GM10248 (cell line): ENCODE measurements at regions not wholly inside any gene's neighbourhood (a gene's known extent, or its start where the extent isn't known, plus 50 kb on each side); places are given as distances from the start of the nearest gene placed in this dataset.

ENCODE experiments used
- CTCF ChIA-PET: fragments of 300-600 bp; sonication (Branson Sonifier 250); formaldehyde crosslinking; extraction: SDS; loops from one replicate; lab custom pipeline; 2021; ENCODE audit warnings: antibody characterized with exemption; lab: Yijun Ruan, JAX
- POLR2A ChIA-PET: fragments of 350-650 bp; sonication (Branson Sonifier 250); formaldehyde crosslinking; extraction: SDS; loops from one replicate; lab custom pipeline; 2020; ENCODE audit warnings: antibody characterized with exemption; lab: Yijun Ruan, JAX
- DNase-seq: peaks from one replicate; pipeline ENCODE4 v3.0.0; 2012; ENCODE audit errors: extremely low spot score
- CTCF ChIP-seq: IDR thresholded peaks from 2 replicates; pipeline ENCODE4 v1.5.1; 2012; ENCODE audit warnings: mild to moderate bottlenecking, low read depth; ENCODE audit errors: extremely low read depth, missing control alignments, control extremely low read depth

GRCh38 chr11:131231317-131231940 is 139.0 kb upstream of the NTM start:
- ChIA-PET CTCF (interaction anchor here (1.4 kb wide), 1 partner anchor 15 kb away, joined by 3 read pairs; no protein-coding TSS in a partner anchor), POLR2A (no interaction called here)
- no peak for TF ChIP-seq CTCF
- DNase-seq, result no peak

GRCh38 chr11:131232261-131232660 is 138.2 kb upstream of the NTM start:
- DNase-seq, result no peak
- CTCF ChIA-PET, result interaction anchor here (0.7 to 1.9 kb wide), 3 partner anchors 7 to 14 kb away, joined by 3 to 6 read pairs (median 3); no protein-coding TSS in a partner anchor
- TF ChIP-seq CTCF, result no peak
- POLR2A ChIA-PET, result no interaction called here

GRCh38 chr11:131234221-131234620 is 136.2 kb upstream of the NTM start:
- ChIA-PET POLR2A (no interaction called here), CTCF (interaction anchor here (1.9 kb wide), 1 partner anchor 9 kb away, joined by 6 read pairs; no protein-coding TSS in a partner anchor)
- DNase-seq, result no peak
- no peak for TF ChIP-seq CTCF

GRCh38 chr11:131235328-131236298 is 134.8 kb upstream of the NTM start:
- DNase-seq, result no peak
- TF ChIP-seq CTCF, result no peak
- CTCF ChIA-PET, result no interaction called here
- POLR2A ChIA-PET, result no interaction called here

- TF ChIP-seq CTCF, result no peak
- DNase-seq, result no peak
- ChIA-PET CTCF (interaction anchor here (0.7 kb wide), 2 partner anchors 13 to 37 kb away, joined by 3 to 4 read pairs; no protein-coding TSS in a partner anchor), POLR2A (no interaction called here)
These were observed 130.0 kb upstream of the NTM start for GRCh38 chr11:131240421-131240820.

GRCh38 chr11:131242476-131243000 is 127.9 kb upstream of the NTM start:
- no peak for TF ChIP-seq CTCF
- CTCF ChIA-PET, result interaction anchor here (1.1 to 2.0 kb wide), 3 partner anchors 24 to 178 kb away, joined by 3 to 6 read pairs (median 3); no protein-coding TSS in a partner anchor
- DNase-seq, result no peak
- POLR2A ChIA-PET, result no interaction called here
